ENCODE measurements at regions not wholly inside any gene's neighbourhood (a gene's known extent, or its start where the extent isn't known, plus 50 kb on each side); places are given as distances from the start of the nearest gene placed in this dataset.

GRCh38 chr13:27691207-27691606 lies 69.5 kb downstream of the POLR1D start:
- ChIA-PET CTCF (no interaction called here), POLR2A (no interaction called here)
- Histone ChIP-seq H4K20me1 (ENCODE audit: insufficient read depth) (no peaks in the 10 kb centered on the region), H3K4me3 (ENCODE audit: low read depth in 2 of 2, low read length in 1 of 2) (no peak overlapping the region), H3K9ac (no peak overlapping the region), H3K4me1 (ENCODE audit: control insufficient read depth in 1 of 2, insufficient read depth in 2 of 2, low read depth in 1 of 2, low read length in 1 of 2) (no peaks in the 10 kb centered on the region), H3K4me2 (no peak overlapping the region), H2AFZ (ENCODE audit: low read depth) (no peak overlapping the region), H3K27me3 (ENCODE audit: insufficient read depth) (no peaks in the 10 kb centered on the region), H3K9me3 (peaks cover 9% of the 10 kb centered on the region; the same call in 1 of the 2 replicates), H3F3A (replicated peaks; ENCODE audit: insufficient read depth) (no peaks in the 10 kb centered on the region), H3K79me2 (ENCODE audit: insufficient read depth) (no peaks in the 10 kb centered on the region), H3K9me2 (no peaks in the 10 kb centered on the region), H3K36me3 (replicated peaks in 1 of 2; ENCODE audit: control insufficient read depth in 1 of 2, insufficient read depth in 2 of 2, low read length in 1 of 2) (no peaks in the 10 kb centered on the region), H3K27ac (ENCODE audit: low read depth in 2 of 2, low read length in 1 of 2) (no peak overlapping the region)
- WGBS (ENCODE audit: low lambda C conversion rate), result 6% methylated on average over 3 of the region's 3 CpGs
- no peak for TF ChIP-seq FOXJ3 (CRISPR knock-in tag; IDR thresholded peaks at IDR 0.05)
- TF ChIP-seq REST (IDR thresholded peaks at IDR 0.05; ENCODE audit: low read depth, low read length), result no peak
- TF ChIP-seq CHD2 (IDR thresholded peaks at IDR 0.05; ENCODE audit: low read length, partially characterized antibody), result no peak
- TF ChIP-seq YY1 (IDR thresholded peaks at IDR 0.05; ENCODE audit: low read depth), result no peak
- TF ChIP-seq CTCF (IDR thresholded peaks at IDR 0.05), result no peak
- no peak for TF ChIP-seq USF1 (IDR thresholded peaks at IDR 0.05; ENCODE audit: borderline replicate concordance, low read depth)
- TF ChIP-seq RXRA (IDR thresholded peaks at IDR 0.05; ENCODE audit: borderline replicate concordance, low read depth), result no peak
- no peak for TF ChIP-seq RFX5 (IDR thresholded peaks at IDR 0.05; ENCODE audit: low read length)
- no peak for TF ChIP-seq RCOR1 (IDR thresholded peaks at IDR 0.05; ENCODE audit: low read length)
- TF ChIP-seq SMC3 (IDR thresholded peaks at IDR 0.05; ENCODE audit: low read depth, low read length), result no peak
- no peak for TF ChIP-seq MAX (IDR thresholded peaks at IDR 0.05; ENCODE audit: low read depth)
- TF ChIP-seq FOSL2 (IDR thresholded peaks at IDR 0.05; ENCODE audit: borderline replicate concordance, low read depth), result no peak
- no peak for DNase-seq
